Fibroblast of pulmonary artery (primary cell): ENCODE measurements at regions not wholly inside any gene's neighbourhood (a gene's known extent, or its start where the extent isn't known, plus 50 kb on each side); places are given as distances from the start of the nearest gene placed in this dataset.
"Not testable (repeated sequence)": the region's sequence is repeated elsewhere in the genome, so short reads cannot be mapped to it uniquely, and the experiment has no call there.

Experiments used
- DNase-seq: peaks from one replicate; pipeline ENCODE4 v3.0.0-alpha.2; 2010; ENCODE audit warnings: low read depth
- H3K4me3 ChIP-seq: replicated peaks from 2 replicates; pipeline ENCODE4 v1.5.1; 2011; ENCODE audit warnings: low read depth, mild to moderate bottlenecking, control low read depth, low read length, moderate library complexity
- CTCF ChIP-seq: IDR thresholded peaks from 2 replicates; pipeline ENCODE4 v1.5.1; 2011; ENCODE audit warnings: mild to moderate bottlenecking, control low read depth, low read length, inconsistent platforms; ENCODE audit errors: missing control alignments

DNA sequence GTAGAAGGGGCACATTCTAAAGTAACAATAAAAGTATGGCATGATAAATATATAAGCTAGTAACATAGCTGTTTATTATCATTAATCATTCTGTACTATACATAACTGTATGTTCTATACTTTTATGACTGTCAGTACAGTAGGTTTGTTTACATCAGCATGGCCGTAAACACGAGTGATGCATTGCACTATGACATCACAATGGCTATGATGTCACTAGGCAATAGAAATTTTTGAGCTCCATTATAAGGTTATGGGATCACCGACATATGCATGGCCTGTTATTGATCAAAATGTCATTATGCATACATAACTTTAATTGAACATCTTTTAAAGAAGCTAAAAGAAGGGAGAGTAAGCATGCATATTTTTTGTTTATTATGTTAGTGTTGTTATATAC lies 200.1 kb upstream of the SHH start:
- no peak for TF ChIP-seq CTCF
- H3K4me3 ChIP-seq, result no peak overlapping the region
- DNase-seq, result no peak

DNA sequence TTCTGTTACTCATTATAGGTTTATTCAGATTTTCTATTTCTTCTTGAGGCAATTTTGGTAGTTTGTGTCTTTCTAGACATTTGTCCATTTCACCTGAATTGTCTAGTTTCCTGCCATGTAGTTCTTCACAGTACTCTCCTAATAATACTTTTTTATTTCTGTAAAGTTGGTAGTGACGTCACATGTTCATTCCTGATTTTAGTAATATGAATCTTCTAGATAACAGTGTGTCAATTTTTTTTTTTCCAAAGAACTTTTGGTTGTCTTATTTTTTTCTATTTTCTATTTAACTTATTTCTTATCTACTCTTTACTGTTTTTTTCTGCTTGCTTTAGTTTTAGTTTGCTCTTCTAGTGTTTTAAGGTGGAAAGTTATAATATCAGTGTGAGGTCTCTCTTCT lies 197.3 kb upstream of the SHH start:
- DNase-seq, result no peak
- TF ChIP-seq CTCF, result no peak
- H3K4me3 ChIP-seq, result no peak overlapping the region

DNA sequence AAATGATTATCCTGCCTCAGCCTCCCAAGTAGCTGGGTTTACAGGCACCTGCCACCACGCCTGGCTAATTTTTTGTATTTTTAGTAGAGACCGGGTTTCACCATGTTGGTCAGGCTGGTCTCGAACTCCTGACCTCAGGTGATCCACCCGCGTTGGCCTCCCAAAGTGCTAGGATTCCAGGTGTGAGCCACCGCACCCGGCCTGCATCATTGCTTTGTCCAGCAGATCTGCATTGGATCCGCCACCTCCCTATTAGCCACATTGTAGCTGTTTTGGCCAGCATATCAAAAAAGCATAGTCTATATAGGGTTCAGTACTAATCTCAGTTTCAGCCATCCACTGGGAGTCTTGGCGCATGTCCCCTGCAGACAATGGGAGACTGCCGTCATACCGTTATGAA lies 194.6 kb upstream of the SHH start:
- DNase-seq, H3K4me3 ChIP-seq: not testable (repeated sequence)

- no peak for TF ChIP-seq CTCF
- no peak overlapping the region for H3K4me3 ChIP-seq
Observed at GRCh38 chr7:156006024-156006423, 193.8 kb upstream of the SHH start.

DNA sequence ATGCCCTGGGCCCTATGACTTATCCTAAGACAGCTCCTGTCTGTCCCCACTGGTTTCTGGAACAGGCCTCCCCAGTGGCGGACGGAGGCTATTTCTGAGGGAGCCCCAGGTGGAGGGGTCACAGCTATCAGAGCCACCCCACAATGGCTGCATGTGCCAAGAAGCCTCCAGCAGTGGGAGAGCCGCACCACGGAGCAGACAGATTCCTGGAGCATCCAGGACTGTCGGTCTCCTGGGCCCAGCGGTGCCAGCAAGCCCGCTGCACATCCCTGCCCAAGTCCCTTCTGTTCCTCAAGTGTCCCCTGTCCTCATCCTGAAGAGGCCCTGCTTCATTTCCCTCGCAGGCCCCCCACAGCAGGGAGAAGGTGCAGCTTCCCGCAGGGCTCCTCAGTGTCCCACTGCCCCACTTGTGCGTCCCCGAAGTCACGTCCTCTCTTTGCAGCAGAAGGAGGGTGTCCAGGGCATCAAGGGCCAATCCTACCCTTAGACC lies 193.0 kb upstream of the SHH start:
- no peak overlapping the region for H3K4me3 ChIP-seq
- no peak for DNase-seq
- no peak for TF ChIP-seq CTCF

More at GRCh38 chr7:156006024-156006423, 193.8 kb upstream of the SHH start:
- DNase-seq, result no peak

DNA sequence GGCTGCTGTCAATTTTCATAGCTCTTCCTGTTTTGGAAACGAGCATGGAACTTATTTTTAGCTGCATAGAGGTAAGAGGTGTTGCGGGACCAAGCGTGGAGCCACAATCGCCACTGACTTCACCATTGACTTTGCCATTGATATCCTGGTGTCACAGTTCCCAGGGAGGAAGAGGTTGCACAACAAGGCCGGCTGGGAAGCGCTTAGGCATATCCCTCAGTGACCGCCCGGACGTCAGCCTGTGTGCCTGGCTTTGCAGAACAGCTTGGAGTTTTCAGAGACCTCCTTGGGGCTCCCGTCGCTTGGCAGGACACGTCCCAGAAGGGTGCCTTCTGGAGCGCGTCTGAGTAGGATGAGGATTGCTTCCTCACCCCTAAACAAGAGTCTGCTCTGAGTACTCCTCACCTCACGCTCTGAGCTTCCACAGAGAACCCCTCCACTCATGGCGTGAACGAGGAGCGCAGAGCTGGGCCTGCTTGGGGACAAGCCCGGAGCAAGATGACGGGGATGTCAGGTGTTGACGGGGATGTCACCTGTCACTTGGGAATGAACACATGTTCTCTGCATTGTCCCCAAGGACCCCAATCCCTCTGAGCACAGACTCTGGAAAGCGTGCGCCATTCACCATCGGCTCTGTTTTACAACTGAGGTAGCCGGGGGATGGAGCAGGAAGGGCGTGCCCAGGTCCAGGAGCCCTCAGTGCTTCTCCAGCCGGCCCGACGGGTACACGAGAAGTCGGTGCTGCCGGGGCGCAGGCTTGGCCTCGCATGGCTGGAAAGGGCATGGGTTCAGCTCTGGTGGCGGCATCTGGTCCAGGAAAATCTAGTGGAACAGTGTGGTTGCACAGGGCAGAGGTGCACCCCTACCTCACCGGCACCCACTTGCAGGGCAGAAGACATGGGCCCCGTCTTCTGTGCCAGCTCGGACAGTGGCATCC lies 192.3 kb upstream of the SHH start:
- no peak overlapping the region for H3K4me3 ChIP-seq
- TF ChIP-seq CTCF, result no peak
- no peak for DNase-seq

- no peak overlapping the region for H3K4me3 ChIP-seq
- no peak for DNase-seq
- TF ChIP-seq CTCF, result no peak
Observed at GRCh38 chr7:156003220-156004162, 191.2 kb upstream of the SHH start.
